ENCODE measurements at regions not wholly inside any gene's neighbourhood (a gene's known extent, or its start where the extent isn't known, plus 50 kb on each side); places are given as distances from the start of the nearest gene placed in this dataset.

DNA sequence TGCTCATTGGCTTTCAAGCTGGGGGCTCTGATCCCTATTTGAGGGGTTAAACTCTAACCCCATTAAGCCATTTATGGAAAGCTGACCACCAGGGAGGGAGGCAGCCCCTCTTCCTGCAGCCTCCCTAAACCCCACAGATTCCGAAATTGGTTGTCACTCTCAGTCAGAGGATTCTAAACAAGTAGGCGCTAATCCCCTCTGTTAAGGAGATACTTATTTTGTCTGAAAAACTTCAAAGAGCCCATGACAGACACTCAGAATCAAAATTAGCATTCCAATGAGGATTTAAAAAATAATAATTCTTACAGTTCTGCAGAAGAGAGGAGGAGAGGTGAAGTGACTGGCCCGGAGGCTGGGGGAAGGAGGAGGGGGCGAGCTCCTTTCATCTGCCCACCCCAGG, 69.7 kb upstream of the LMO1 start:
- TF ChIP-seq EZH2 (IDR thresholded peaks at IDR 0.05; ENCODE audit: borderline replicate concordance, insufficient read depth, low read length, poor library complexity, severe bottlenecking): no peak
- Histone ChIP-seq H3K27me3 (ENCODE audit: insufficient read depth, low read depth, low read length) (no peaks in the 10 kb centered on the region), H3F3A (ENCODE audit: insufficient read depth, low read length, poor library complexity, severe bottlenecking) (no peaks in the 10 kb centered on the region)

DNA sequence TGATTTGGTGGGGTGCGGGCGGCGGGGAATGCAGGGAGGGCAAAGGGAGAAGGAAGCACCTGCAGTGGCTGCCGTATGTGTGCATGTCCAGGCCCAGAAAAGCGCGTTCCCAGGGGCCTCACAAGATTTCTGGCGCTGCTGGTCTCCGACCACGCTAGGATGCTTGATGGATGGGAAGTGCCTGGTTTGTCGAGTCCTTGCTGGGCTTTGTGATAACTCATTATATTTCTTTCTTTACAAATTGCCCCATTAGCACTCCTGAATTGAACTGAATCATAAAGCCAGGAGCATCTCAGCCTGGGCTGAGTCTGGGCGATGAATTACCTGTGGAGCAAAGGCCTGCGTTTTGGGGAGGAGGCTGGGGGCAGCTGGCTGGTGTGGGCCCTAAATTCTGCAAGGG, 69.2 kb upstream of the LMO1 start:
- Histone ChIP-seq H3K4me3 (ENCODE audit: low read length) (no peak overlapping the region), H3K4me2 (ENCODE audit: low read length) (no peak overlapping the region), H3F3A (ENCODE audit: insufficient read depth, low read length, poor library complexity, severe bottlenecking) (no peaks in the 10 kb centered on the region), H3K27me3 (ENCODE audit: insufficient read depth, low read depth, low read length) (no peaks in the 10 kb centered on the region), H3K9ac (ENCODE audit: low read length) (no peak overlapping the region), H3K79me2 (replicated peaks; ENCODE audit: insufficient read depth, low read length) (no peaks in the 10 kb centered on the region), H3K9me2 (ENCODE audit: insufficient read depth, low read length) (no peaks in the 10 kb centered on the region), H3K36me3 (ENCODE audit: insufficient read depth, low read length) (no peaks in the 10 kb centered on the region), H3K9me3 (ENCODE audit: low read length) (no peaks in the 10 kb centered on the region), H4K20me1 (ENCODE audit: insufficient read depth) (no peaks in the 10 kb centered on the region), H3K27ac (ENCODE audit: low read length) (no peak overlapping the region), H2AFZ (ENCODE audit: low read depth, low read length) (no peak overlapping the region)
- no peak for TF ChIP-seq EP300 (conservative IDR thresholded peaks at IDR 0.05; ENCODE audit: poor library complexity, severe bottlenecking)
- TF ChIP-seq, protein P1, sequence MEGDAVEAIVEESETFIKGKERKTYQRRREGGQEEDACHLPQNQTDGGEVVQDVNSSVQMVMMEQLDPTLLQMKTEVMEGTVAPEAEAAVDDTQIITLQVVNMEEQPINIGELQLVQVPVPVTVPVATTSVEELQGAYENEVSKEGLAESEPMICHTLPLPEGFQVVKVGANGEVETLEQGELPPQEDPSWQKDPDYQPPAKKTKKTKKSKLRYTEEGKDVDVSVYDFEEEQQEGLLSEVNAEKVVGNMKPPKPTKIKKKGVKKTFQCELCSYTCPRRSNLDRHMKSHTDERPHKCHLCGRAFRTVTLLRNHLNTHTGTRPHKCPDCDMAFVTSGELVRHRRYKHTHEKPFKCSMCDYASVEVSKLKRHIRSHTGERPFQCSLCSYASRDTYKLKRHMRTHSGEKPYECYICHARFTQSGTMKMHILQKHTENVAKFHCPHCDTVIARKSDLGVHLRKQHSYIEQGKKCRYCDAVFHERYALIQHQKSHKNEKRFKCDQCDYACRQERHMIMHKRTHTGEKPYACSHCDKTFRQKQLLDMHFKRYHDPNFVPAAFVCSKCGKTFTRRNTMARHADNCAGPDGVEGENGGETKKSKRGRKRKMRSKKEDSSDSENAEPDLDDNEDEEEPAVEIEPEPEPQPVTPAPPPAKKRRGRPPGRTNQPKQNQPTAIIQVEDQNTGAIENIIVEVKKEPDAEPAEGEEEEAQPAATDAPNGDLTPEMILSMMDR (IDR thresholded peaks at IDR 0.05; ENCODE audit: poor library complexity, severe bottlenecking): no peak

More for the DNA sequence above, 69.7 kb upstream of the LMO1 start:
- no peaks in the 10 kb centered on the region for H3K9me2 ChIP-seq (ENCODE audit: insufficient read depth, low read length)
- no peak overlapping the region for H2AFZ ChIP-seq (ENCODE audit: low read depth, low read length)
- no peaks in the 10 kb centered on the region for H3K9me3 ChIP-seq (ENCODE audit: low read length)
- no peaks in the 10 kb centered on the region for H3K79me2 ChIP-seq (replicated peaks; ENCODE audit: insufficient read depth, low read length)
- H3K9ac ChIP-seq (ENCODE audit: low read length): no peak overlapping the region
- no peaks in the 10 kb centered on the region for H4K20me1 ChIP-seq (ENCODE audit: insufficient read depth)
- H3K4me2 ChIP-seq (ENCODE audit: low read length): no peak overlapping the region
- no peaks in the 10 kb centered on the region for H3K36me3 ChIP-seq (ENCODE audit: insufficient read depth, low read length)
- H3K27ac ChIP-seq (ENCODE audit: low read length): no peak overlapping the region
- H3K4me3 ChIP-seq (ENCODE audit: low read length): no peak overlapping the region

- Histone ChIP-seq H3K9me3 (ENCODE audit: low read length) (no peaks in the 10 kb centered on the region), H4K20me1 (ENCODE audit: insufficient read depth) (no peaks in the 10 kb centered on the region), H3K4me2 (ENCODE audit: low read length) (no peak overlapping the region), H3K27me3 (ENCODE audit: insufficient read depth, low read depth, low read length) (no peaks in the 10 kb centered on the region), H3F3A (ENCODE audit: insufficient read depth, low read length, poor library complexity, severe bottlenecking) (no peaks in the 10 kb centered on the region), H3K9me2 (ENCODE audit: insufficient read depth, low read length) (no peaks in the 10 kb centered on the region), H3K36me3 (ENCODE audit: insufficient read depth, low read length) (no peaks in the 10 kb centered on the region), H2AFZ (ENCODE audit: low read depth, low read length) (no peak overlapping the region), H3K9ac (ENCODE audit: low read length) (no peak overlapping the region), H3K4me3 (ENCODE audit: low read length) (no peak overlapping the region), H3K27ac (ENCODE audit: low read length) (no peak overlapping the region), H3K79me2 (replicated peaks; ENCODE audit: insufficient read depth, low read length) (no peaks in the 10 kb centered on the region)
- TF ChIP-seq TAF1 (IDR thresholded peaks at IDR 0.05; ENCODE audit: low read depth) (no peak), RAD21 (conservative IDR thresholded peaks at IDR 0.05) (no peak), MXI1 (conservative IDR thresholded peaks at IDR 0.05; ENCODE audit: poor library complexity, severe bottlenecking) (no peak), POLR2AphosphoS5 (IDR thresholded peaks at IDR 0.05) (no peak), SMC3 (conservative IDR thresholded peaks at IDR 0.05; ENCODE audit: poor library complexity) (no peak), EZH2 (IDR thresholded peaks at IDR 0.05; ENCODE audit: borderline replicate concordance, insufficient read depth, low read length, poor library complexity, severe bottlenecking) (no peak), EP300 (conservative IDR thresholded peaks at IDR 0.05; ENCODE audit: poor library complexity, severe bottlenecking) (no peak)
- TF ChIP-seq, protein P1 (IDR thresholded peaks at IDR 0.05; ENCODE audit: poor library complexity, severe bottlenecking): no peak
- TF ChIP-seq, protein P2, sequence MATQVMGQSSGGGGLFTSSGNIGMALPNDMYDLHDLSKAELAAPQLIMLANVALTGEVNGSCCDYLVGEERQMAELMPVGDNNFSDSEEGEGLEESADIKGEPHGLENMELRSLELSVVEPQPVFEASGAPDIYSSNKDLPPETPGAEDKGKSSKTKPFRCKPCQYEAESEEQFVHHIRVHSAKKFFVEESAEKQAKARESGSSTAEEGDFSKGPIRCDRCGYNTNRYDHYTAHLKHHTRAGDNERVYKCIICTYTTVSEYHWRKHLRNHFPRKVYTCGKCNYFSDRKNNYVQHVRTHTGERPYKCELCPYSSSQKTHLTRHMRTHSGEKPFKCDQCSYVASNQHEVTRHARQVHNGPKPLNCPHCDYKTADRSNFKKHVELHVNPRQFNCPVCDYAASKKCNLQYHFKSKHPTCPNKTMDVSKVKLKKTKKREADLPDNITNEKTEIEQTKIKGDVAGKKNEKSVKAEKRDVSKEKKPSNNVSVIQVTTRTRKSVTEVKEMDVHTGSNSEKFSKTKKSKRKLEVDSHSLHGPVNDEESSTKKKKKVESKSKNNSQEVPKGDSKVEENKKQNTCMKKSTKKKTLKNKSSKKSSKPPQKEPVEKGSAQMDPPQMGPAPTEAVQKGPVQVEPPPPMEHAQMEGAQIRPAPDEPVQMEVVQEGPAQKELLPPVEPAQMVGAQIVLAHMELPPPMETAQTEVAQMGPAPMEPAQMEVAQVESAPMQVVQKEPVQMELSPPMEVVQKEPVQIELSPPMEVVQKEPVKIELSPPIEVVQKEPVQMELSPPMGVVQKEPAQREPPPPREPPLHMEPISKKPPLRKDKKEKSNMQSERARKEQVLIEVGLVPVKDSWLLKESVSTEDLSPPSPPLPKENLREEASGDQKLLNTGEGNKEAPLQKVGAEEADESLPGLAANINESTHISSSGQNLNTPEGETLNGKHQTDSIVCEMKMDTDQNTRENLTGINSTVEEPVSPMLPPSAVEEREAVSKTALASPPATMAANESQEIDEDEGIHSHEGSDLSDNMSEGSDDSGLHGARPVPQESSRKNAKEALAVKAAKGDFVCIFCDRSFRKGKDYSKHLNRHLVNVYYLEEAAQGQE (IDR thresholded peaks at IDR 0.05; ENCODE audit: borderline replicate concordance): no peak
Observed at GRCh38 chr11:8332196-8332595, 68.5 kb upstream of the LMO1 start.
